GM21390 (cell line): ENCODE measurements at regions not wholly inside any gene's neighbourhood (a gene's known extent, or its start where the extent isn't known, plus 50 kb on each side); places are given as distances from the start of the nearest gene placed in this dataset.

Source experiments
- ATAC-seq: cut with Tn5 transposase; IDR thresholded peaks from one replicate; pipeline ENCODE4 v1.9.1; 2021; ENCODE audit not compliant: unreplicated experiment

GRCh38 chr2:36060133-36060532 lies 295.4 kb upstream of the CRIM1 start:
- peak; percentile 28 for ATAC-seq

DNA sequence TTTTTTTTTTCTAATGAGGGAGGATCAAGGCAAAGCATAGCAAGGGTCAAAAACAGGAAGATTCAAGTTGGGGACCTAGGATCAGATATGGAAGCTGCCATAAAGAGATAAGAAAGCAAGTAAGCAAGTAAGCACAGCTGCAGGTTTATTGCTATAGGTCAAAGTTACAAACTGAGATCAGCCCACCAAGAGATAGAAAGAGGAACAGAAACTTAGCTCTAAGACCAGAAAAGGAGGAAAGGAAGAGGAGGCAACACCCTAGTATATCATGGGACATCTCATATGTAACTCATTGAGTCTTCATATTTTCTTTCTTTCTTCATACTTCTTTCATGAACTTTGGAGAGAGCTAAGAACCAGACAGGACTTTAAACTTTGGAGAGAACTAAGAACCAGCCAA lies 295.9 kb upstream of the CRIM1 start:
- peak; percentile 100 for ATAC-seq

- ATAC-seq: no peak
These were observed 296.6 kb upstream of the CRIM1 start for GRCh38 chr2:36058953-36059352.

DNA sequence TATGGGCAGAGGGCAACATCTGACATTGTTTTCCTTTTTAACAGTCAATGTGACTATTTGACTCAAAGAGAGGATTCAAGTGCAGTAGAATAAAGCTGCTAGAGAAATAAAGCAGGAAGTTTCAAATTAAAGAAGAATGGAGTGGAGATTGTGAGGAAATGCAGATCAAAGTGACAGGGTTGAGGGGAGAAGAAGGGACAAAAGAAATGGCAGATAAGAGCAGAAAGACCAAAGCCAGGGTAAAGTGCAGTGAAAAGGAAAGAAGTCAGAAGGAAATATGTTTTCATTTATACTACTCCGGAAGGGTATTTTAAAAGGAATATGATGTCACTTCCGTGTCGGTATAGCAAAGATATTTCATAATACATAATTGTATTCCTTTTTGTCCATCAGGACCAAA lies 297.5 kb upstream of the CRIM1 start:
- ATAC-seq: no peak

GRCh38 chr2:36052819-36053218 lies 302.8 kb upstream of the CRIM1 start:
- no peak for ATAC-seq

DNA sequence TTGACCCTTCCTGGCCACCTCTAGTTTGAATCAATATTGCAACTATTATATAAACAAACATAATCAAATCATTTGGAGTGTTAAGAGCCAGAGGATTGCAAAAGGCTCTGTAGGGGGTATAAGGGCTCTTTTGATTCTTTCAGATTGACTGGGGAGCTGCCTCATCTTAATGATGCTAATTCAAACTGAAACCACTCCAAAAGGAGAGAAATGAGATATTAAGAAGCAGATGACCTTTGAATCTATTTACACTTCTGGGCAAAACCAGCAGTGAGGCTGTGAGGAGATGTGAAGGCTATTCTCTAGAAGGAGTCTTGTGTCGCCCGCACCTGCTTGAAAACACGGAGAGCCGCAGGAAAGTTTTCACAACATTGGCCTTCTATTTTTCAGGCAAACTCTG lies 311.2 kb upstream of the CRIM1 start:
- no peak for ATAC-seq

- ATAC-seq: no peak
These were observed 320.4 kb upstream of the CRIM1 start for GRCh38 chr2:36035137-36035536.

DNA sequence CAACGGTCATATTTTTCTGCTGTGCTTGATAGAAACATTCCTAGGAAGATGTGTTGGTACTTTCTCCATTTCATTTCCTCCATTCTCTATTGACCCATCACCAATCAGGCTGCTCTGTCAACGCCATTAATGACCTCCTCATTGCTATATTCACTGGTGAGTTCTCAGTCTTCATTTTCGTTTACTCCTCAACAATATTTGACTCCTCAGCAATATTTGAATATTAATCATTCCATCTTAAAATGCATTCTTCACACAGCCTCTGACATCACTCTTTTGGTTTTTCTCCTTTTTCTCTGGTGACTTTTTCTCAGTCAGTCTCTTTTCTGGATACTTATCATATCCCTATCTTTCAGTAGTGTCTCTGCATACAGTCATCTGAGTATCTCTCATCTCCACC lies 323.5 kb upstream of the CRIM1 start:
- ATAC-seq: no peak

DNA sequence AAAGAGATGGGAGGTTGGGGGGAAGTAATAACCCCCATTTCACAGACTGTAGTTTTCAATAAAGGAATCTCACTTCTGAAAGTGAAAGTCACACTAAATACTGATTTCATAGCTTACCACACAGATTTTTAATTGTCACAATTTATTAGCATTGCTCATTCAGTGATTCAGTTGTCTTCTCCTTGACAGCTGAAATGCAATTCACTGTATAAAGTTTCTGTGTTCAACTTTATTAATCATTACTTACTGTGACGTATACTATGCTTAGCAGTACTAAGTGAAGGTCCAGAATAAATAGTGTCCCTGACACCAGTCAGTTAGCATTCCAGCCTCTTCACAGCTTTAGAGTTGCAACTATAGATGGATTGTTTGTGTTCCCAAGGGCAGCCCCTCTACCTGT lies 324.1 kb upstream of the CRIM1 start:
- no peak for ATAC-seq

DNA sequence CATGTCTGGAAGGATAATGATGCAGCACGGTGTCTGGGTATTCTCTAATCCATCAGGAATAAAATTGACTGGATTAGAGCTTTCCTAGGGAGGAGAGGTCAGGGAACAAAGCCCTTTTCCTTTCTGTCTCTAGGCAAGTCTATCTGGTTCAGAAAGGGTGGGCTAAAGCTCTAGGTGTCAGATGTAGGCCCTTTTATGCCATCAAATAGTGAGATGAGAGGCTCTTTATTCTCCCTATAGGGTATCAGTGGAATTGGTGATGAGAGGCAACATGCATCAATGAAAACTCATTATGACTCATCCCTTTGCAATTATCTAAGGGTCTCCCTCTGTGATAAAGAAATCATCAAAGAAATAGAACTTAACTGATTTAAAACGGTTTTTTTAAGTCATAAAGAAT lies 328.0 kb upstream of the CRIM1 start:
- ATAC-seq: no peak

GRCh38 chr2:36013064-36013463 lies 342.5 kb upstream of the CRIM1 start:
- no peak for ATAC-seq

- ATAC-seq: no peak
These were observed 349.1 kb upstream of the CRIM1 start for GRCh38 chr2:36006444-36006843.

DNA sequence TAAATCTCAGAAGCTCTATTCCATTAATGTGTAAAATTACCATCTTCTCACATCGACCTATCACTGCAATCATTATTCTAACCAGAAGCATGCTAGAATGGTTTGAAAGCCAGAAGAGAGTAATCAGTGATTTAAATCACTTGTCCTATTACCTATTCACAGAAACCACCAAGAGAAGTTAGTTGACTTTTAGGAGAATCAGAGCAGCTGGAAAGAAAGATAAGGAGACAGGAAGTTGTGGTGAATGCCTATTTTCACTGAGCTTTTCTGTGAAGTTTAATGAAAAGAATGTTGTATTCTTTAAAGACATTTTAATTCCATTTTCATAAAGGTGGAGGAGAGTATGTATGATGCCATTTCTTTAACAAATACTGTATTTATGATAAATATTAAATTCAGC lies 352.6 kb upstream of the CRIM1 start:
- no peak for ATAC-seq

GRCh38 chr2:35997488-35997887 lies 358.1 kb upstream of the CRIM1 start:
- ATAC-seq: no peak

GRCh38 chr2:35989503-35989902 lies 366.1 kb upstream of the CRIM1 start:
- ATAC-seq: no peak

- no peak for ATAC-seq
These were observed 366.5 kb upstream of the CRIM1 start for GRCh38 chr2:35989040-35989439.

DNA sequence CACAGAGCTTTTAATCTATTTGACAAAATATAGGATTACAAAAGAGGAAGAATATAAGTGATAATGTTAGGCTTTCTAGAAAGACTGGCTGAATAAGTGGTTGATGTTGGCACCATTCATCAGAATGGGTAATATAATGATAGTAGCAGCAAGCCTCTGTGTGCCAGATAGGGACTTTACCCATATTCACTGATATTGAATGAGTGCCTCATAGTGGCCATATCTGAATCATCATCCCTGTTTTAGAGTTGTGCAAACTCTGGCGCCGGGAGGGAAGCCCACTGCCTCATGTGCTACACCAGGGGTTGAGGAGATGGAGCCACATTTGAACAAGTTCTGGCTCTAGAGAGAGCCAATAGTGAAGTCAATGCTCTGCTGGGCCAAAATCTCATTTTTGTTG lies 368.7 kb upstream of the CRIM1 start:
- no peak for ATAC-seq

DNA sequence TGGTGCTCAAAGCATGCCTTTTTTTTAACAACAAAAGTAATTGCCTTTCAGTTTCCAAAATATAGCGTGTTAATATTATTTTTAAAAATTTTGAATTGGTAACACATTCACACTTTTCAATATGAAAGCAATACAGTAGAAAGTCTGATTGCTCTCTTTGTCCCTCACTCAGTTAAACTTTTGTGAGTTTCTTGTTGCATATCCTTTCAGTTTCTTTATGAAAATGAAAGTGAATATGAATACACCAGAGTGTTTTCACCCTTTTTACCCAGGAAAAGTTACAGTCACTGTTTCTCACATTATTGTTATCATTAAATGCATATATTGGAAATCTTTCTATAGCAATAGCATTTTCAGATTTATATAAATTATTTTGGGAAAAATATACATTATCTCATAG lies 377.4 kb upstream of the CRIM1 start:
- peak; percentile 96 for ATAC-seq

- ATAC-seq: no peak
These were observed 379.0 kb upstream of the CRIM1 start for GRCh38 chr2:35976611-35977010.

GRCh38 chr2:35973737-35974132 lies 381.8 kb upstream of the CRIM1 start:
- no peak for ATAC-seq

GRCh38 chr2:35973132-35973736 lies 382.3 kb upstream of the CRIM1 start:
- ATAC-seq: peak; percentile 68

DNA sequence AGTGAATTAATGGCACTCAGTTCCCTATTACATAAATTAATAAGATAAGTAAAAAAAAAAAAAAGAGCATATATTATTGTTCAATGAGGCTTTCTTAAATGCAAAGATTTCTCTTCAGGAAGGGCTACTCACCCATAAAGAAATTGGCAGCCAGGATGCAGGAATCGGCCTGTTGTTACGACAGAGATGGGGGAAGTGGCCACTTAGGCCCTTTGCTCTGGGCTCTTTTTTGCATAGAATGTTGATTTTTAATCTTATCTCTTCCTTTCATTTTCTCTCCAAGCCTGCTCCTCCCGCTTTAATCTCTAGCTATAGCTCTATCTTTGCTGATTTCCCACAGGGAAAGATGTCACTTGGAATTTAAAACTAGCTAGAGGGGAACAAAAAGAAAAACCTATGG lies 391.8 kb upstream of the CRIM1 start:
- ATAC-seq: no peak

DNA sequence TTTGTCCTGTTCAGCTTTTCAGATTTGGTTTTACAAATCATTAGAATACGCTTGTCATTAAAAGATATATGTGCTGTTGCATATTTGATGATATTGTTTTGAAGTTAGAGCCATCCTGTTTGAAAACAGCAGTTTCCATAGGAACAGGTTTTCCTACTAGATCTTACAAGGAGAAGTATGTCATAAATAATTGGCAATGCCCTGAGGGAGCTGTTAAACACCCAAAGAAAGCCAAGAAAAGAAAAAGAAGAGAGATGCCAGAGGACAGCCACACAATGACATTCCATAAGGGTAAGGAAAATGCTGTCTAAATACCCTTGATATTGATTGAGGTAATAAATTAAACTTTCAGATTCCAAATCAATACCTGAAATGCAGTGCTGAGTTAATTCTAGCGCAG lies 392.2 kb upstream of the CRIM1 start:
- ATAC-seq: no peak
